HepG2 (cell line): ENCODE measurements at regions not wholly inside any gene's neighbourhood (a gene's known extent, or its start where the extent isn't known, plus 50 kb on each side); places are given as distances from the start of the nearest gene placed in this dataset.

ENCODE experiments used
- EP300 ChIP-seq, 3 experiments: sonication (generic) in 1 of 3; formaldehyde crosslinking in 1 of 3; IDR thresholded peaks; 2 replicates each; pipeline versions ENCODE4 v1.5.1 to v1.6.1; 2011 to 2020; ENCODE audit warnings: low read depth in 2 of 3, low read length in 2 of 3, borderline replicate concordance in 1 of 3, improper control_type of control experiment in 1 of 3, mild to moderate bottlenecking in 1 of 3, missing genetic modification reagents in 1 of 3, moderate library complexity in 1 of 3
- SIN3B ChIP-seq: fragments of 150-350 bp; IDR thresholded peaks from 2 replicates; pipeline ENCODE4 v1.6.1; 2014; ENCODE audit warnings: low read length
- ZFX ChIP-seq: sonication (generic); formaldehyde crosslinking; IDR thresholded peaks from 2 replicates; pipeline ENCODE4 v1.4.0; 2020; ENCODE audit warnings: mild to moderate bottlenecking, low read depth, missing genetic modification reagents, moderate library complexity

GRCh38 chr13:55073000-55073399 lies 2044.4 kb downstream of the OLFM4 start:
- TF ChIP-seq ZFX (CRISPR knock-in tag) (no peak), SIN3B (no peak), EP300 (IDR thresholded peaks at IDR 0.05; ENCODE audit: low read depth in 2 of 2, low read length in 2 of 2) (no peak), EP300 (CRISPR knock-in tag; IDR thresholded peaks at IDR 0.05; ENCODE audit: borderline replicate concordance) (no peak)
